GM19468 (cell line): ENCODE measurements at regions not wholly inside any gene's neighbourhood (a gene's known extent, or its start where the extent isn't known, plus 50 kb on each side); places are given as distances from the start of the nearest gene placed in this dataset.

Source experiments
- ATAC-seq: cut with Tn5 transposase; IDR thresholded peaks from one replicate; pipeline ENCODE4 v1.9.1; 2021; ENCODE audit warnings: mild to moderate bottlenecking, moderate library complexity, moderate number of reproducible peaks; ENCODE audit not compliant: unreplicated experiment; ENCODE audit errors: extremely low read depth

GRCh38 chr12:126547905-126548304 lies 1482.7 kb downstream of the AACS start:
- ATAC-seq: no peak

GRCh38 chr12:126551869-126552268 lies 1486.6 kb downstream of the AACS start:
- no peak for ATAC-seq

GRCh38 chr12:126554625-126555024 lies 1489.4 kb downstream of the AACS start:
- no peak for ATAC-seq

GRCh38 chr12:126557659-126558058 lies 1492.4 kb downstream of the AACS start:
- no peak for ATAC-seq

GRCh38 chr12:126558219-126558618 lies 1493.0 kb downstream of the AACS start:
- no peak for ATAC-seq

GRCh38 chr12:126558810-126559209 lies 1493.6 kb downstream of the AACS start:
- no peak for ATAC-seq

GRCh38 chr12:126567016-126567415 lies 1501.8 kb downstream of the AACS start:
- ATAC-seq: no peak

GRCh38 chr12:126569706-126570105 lies 1504.5 kb downstream of the AACS start:
- no peak for ATAC-seq

- ATAC-seq: no peak
Measured at GRCh38 chr12:126570566-126570965, 1505.3 kb downstream of the AACS start.

- no peak for ATAC-seq
Measured at GRCh38 chr12:126572170-126572569, 1506.9 kb downstream of the AACS start.

- ATAC-seq: no peak
Measured at GRCh38 chr12:126581655-126582054, 1516.4 kb downstream of the AACS start.

- no peak for ATAC-seq
Measured at GRCh38 chr12:126582231-126582630, 1517.0 kb downstream of the AACS start.

- ATAC-seq: no peak
Measured at GRCh38 chr12:126588586-126589249, 1523.5 kb downstream of the AACS start.

- ATAC-seq: no peak
Measured at GRCh38 chr12:126591533-126591932, 1526.3 kb downstream of the AACS start.

GRCh38 chr12:126601184-126602170 lies 1536.2 kb downstream of the AACS start:
- no peak for ATAC-seq

- ATAC-seq: no peak
Measured at GRCh38 chr12:126602612-126603011, 1537.4 kb downstream of the AACS start.

GRCh38 chr12:126607157-126607556 lies 1541.9 kb downstream of the AACS start:
- ATAC-seq: no peak

- ATAC-seq: no peak
Measured at GRCh38 chr12:126607867-126608266, 1542.6 kb downstream of the AACS start.

- no peak for ATAC-seq
Measured at GRCh38 chr12:126608607-126609175, 1543.5 kb downstream of the AACS start.

- ATAC-seq: no peak
Measured at GRCh38 chr12:126616441-126616840, 1551.2 kb downstream of the AACS start.

GRCh38 chr12:126617312-126617711 lies 1552.1 kb downstream of the AACS start:
- ATAC-seq: no peak
